ENCODE measurements at regions not wholly inside any gene's neighbourhood (a gene's known extent, or its start where the extent isn't known, plus 50 kb on each side); places are given as distances from the start of the nearest gene placed in this dataset.

GRCh38 chr15:61755467-61755866, 304.8 kb downstream of the VPS13C start:
- TF ChIP-seq, protein P1, sequence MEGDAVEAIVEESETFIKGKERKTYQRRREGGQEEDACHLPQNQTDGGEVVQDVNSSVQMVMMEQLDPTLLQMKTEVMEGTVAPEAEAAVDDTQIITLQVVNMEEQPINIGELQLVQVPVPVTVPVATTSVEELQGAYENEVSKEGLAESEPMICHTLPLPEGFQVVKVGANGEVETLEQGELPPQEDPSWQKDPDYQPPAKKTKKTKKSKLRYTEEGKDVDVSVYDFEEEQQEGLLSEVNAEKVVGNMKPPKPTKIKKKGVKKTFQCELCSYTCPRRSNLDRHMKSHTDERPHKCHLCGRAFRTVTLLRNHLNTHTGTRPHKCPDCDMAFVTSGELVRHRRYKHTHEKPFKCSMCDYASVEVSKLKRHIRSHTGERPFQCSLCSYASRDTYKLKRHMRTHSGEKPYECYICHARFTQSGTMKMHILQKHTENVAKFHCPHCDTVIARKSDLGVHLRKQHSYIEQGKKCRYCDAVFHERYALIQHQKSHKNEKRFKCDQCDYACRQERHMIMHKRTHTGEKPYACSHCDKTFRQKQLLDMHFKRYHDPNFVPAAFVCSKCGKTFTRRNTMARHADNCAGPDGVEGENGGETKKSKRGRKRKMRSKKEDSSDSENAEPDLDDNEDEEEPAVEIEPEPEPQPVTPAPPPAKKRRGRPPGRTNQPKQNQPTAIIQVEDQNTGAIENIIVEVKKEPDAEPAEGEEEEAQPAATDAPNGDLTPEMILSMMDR (IDR thresholded peaks at IDR 0.05; ENCODE audit: insufficient read depth, missing control alignments) = no peak
- DNase-seq (ENCODE audit: insufficient read length, low spot score) (no peak), FAIRE-seq (no peak)

- TF ChIP-seq, protein P1 (IDR thresholded peaks at IDR 0.05; ENCODE audit: insufficient read depth, missing control alignments) = no peak
- DNase-seq (ENCODE audit: insufficient read length, low spot score) (no peak), FAIRE-seq (no peak)
Observed at GRCh38 chr15:61753018-61753710, 307.1 kb downstream of the VPS13C start.

- no peak for DNase-seq (ENCODE audit: insufficient read length, low spot score)
- FAIRE-seq = no peak
- TF ChIP-seq, protein P1 (IDR thresholded peaks at IDR 0.05; ENCODE audit: insufficient read depth, missing control alignments) = no peak
Observed at GRCh38 chr15:61752001-61752400, 308.2 kb downstream of the VPS13C start.

- FAIRE-seq (no peak), DNase-seq (ENCODE audit: insufficient read length, low spot score) (no peak)
- TF ChIP-seq, protein P1 (IDR thresholded peaks at IDR 0.05; ENCODE audit: insufficient read depth, missing control alignments) = no peak
Observed at GRCh38 chr15:61750271-61751084, 309.8 kb downstream of the VPS13C start.

GRCh38 chr15:61749169-61749568, 311.1 kb downstream of the VPS13C start:
- no peak for FAIRE-seq
- TF ChIP-seq, protein P1 (IDR thresholded peaks at IDR 0.05; ENCODE audit: insufficient read depth, missing control alignments) = no peak
- no peak for DNase-seq (ENCODE audit: insufficient read length, low spot score)

DNA sequence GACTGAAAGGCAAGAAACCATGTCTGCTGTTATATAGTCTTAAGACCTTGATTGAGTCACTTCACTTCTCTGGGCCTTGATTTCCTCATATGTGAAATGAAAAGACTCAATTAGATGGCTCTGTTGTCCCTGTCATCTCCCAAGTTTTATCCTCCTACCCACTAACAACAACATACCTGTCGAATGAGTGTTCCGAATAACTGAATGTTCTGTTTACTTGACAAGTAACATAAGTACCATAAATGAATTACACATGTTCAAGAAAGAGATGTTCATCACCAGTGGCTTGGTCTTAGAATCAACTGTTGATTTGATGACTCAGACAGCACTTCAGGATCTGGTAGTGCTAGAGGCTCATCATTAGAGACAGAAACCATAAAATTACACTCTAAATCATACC, 311.7 kb downstream of the VPS13C start:
- no peak for DNase-seq (ENCODE audit: insufficient read length, low spot score)
- no peak for FAIRE-seq
- TF ChIP-seq, protein P1 (IDR thresholded peaks at IDR 0.05; ENCODE audit: insufficient read depth, missing control alignments) = no peak

GRCh38 chr15:61746589-61746988, 313.7 kb downstream of the VPS13C start:
- FAIRE-seq (no peak), DNase-seq (ENCODE audit: insufficient read length, low spot score) (no peak)
- TF ChIP-seq, protein P1 (IDR thresholded peaks at IDR 0.05; ENCODE audit: insufficient read depth, missing control alignments) = no peak
